BJ (cell line): ENCODE measurements at regions not wholly inside any gene's neighbourhood (a gene's known extent, or its start where the extent isn't known, plus 50 kb on each side); places are given as distances from the start of the nearest gene placed in this dataset.

ENCODE experiments used
- CTCF ChIA-PET: fragments of 350-600 bp; formaldehyde crosslinking; extraction: SDS; loops from one replicate; lab custom pipeline; 2021; ENCODE audit warnings: antibody characterized with exemption, inconsistent platforms; lab: Yijun Ruan, JAX
- POLR2A ChIA-PET: fragments of 300-600 bp; sonication (Branson Sonifier 250); formaldehyde crosslinking; extraction: SDS; loops from one replicate; lab custom pipeline; 2021; ENCODE audit warnings: antibody characterized with exemption; lab: Charles Lee
- DNase-seq: peaks from one replicate; pipeline ENCODE4 v3.0.0-alpha.2; 2011; ENCODE audit warnings: low read depth
- H3K27me3 ChIP-seq: 2 replicates; pipeline ENCODE4 v1.6.0; 2011; ENCODE audit warnings: low read length; ENCODE audit not compliant: control insufficient read depth, insufficient read depth
- H3K36me3 ChIP-seq: 2 replicates; pipeline ENCODE4 v1.5.1; 2011; ENCODE audit warnings: low read length; ENCODE audit not compliant: control insufficient read depth, insufficient read depth
- H3K4me3 ChIP-seq: 2 replicates; pipeline ENCODE4 v1.5.1; 2011; ENCODE audit warnings: low read depth, mild to moderate bottlenecking, control low read depth, low read length
- CTCF ChIP-seq: IDR thresholded peaks from 2 replicates; pipeline ENCODE4 v1.5.1; 2011; ENCODE audit warnings: low read depth, mild to moderate bottlenecking, control low read depth, inconsistent platforms, low read length, moderate library complexity; ENCODE audit not compliant: insufficient read depth

- TF ChIP-seq CTCF, result no peak
- POLR2A ChIA-PET, result no interaction called here
- Histone ChIP-seq H3K36me3 (no peaks in the 10 kb centered on the region), H3K27me3 (no peaks in the 10 kb centered on the region), H3K4me3 (no peak overlapping the region)
- DNase-seq, result no peak
- CTCF ChIA-PET, result no interaction called here
Observed at GRCh38 chr6:50289366-50289765, 239.6 kb upstream of the DEFB112 start.

GRCh38 chr6:50301307-50301706 is 251.6 kb upstream of the DEFB112 start:
- ChIA-PET POLR2A (no interaction called here), CTCF (no interaction called here)

GRCh38 chr6:50305660-50306059 is 255.9 kb upstream of the DEFB112 start:
- no peak for TF ChIP-seq CTCF
- CTCF ChIA-PET, result no interaction called here
- POLR2A ChIA-PET, result no interaction called here
- no peak for DNase-seq
- Histone ChIP-seq H3K36me3 (no peaks in the 10 kb centered on the region), H3K4me3 (no peak overlapping the region), H3K27me3 (no peaks in the 10 kb centered on the region)

More at GRCh38 chr6:50301307-50301706, 251.6 kb upstream of the DEFB112 start:
- TF ChIP-seq CTCF, result no peak
- DNase-seq, result no peak
- Histone ChIP-seq H3K36me3 (no peaks in the 10 kb centered on the region), H3K27me3 (no peaks in the 10 kb centered on the region), H3K4me3 (no peak overlapping the region)

- no peaks in the 10 kb centered on the region for H3K36me3 ChIP-seq
- TF ChIP-seq CTCF, result no peak
- no peak for DNase-seq
- ChIA-PET POLR2A (no interaction called here), CTCF (no interaction called here)
- no peak overlapping the region for H3K4me3 ChIP-seq
- no peaks in the 10 kb centered on the region for H3K27me3 ChIP-seq
Observed at GRCh38 chr6:50318536-50318935, 268.8 kb upstream of the DEFB112 start.

- no peak for DNase-seq
- ChIA-PET POLR2A (no interaction called here), CTCF (no interaction called here)
- H3K27me3 ChIP-seq, result no peaks in the 10 kb centered on the region
- no peak for TF ChIP-seq CTCF
- H3K4me3 ChIP-seq, result no peak overlapping the region
- H3K36me3 ChIP-seq, result no peaks in the 10 kb centered on the region
Observed at GRCh38 chr6:50330347-50330746, 280.6 kb upstream of the DEFB112 start.
